ENCODE measurements at regions not wholly inside any gene's neighbourhood (a gene's known extent, or its start where the extent isn't known, plus 50 kb on each side); places are given as distances from the start of the nearest gene placed in this dataset.

DNA sequence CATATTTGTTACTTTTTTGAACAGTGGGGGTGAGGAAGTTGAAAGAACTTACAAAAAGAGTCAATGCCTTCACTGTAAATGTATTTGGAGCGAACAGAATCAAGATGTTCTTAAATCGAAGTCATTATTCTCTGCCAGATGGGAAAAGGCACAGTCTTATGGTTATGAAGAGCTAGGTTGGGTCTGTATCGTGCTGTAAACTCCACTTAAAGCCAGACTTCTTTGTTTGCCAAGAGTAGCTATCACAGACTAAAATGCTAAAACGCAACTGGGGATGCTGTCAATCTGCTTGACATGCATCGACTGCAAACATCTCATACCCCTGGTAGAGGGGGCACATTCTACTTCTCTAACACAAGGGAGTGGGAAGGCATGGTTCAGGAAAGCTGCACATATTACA lies 160.4 kb downstream of the DACT1 start:
- no peaks in the 10 kb centered on the region for H3K9me3 ChIP-seq
- H3K4me1 ChIP-seq: no peaks in the 10 kb centered on the region
- no peaks in the 10 kb centered on the region for H3K27me3 ChIP-seq
- DNase-seq: no peak
- TF ChIP-seq POLR2A (IDR thresholded peaks at IDR 0.05): no peak
- TF ChIP-seq EP300 (IDR thresholded peaks at IDR 0.05): no peak
- TF ChIP-seq, protein P1, sequence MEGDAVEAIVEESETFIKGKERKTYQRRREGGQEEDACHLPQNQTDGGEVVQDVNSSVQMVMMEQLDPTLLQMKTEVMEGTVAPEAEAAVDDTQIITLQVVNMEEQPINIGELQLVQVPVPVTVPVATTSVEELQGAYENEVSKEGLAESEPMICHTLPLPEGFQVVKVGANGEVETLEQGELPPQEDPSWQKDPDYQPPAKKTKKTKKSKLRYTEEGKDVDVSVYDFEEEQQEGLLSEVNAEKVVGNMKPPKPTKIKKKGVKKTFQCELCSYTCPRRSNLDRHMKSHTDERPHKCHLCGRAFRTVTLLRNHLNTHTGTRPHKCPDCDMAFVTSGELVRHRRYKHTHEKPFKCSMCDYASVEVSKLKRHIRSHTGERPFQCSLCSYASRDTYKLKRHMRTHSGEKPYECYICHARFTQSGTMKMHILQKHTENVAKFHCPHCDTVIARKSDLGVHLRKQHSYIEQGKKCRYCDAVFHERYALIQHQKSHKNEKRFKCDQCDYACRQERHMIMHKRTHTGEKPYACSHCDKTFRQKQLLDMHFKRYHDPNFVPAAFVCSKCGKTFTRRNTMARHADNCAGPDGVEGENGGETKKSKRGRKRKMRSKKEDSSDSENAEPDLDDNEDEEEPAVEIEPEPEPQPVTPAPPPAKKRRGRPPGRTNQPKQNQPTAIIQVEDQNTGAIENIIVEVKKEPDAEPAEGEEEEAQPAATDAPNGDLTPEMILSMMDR (IDR thresholded peaks at IDR 0.05): no peak
- TF ChIP-seq POLR2AphosphoS5 (IDR thresholded peaks at IDR 0.05): no peak
- H3K4me3 ChIP-seq: no peak overlapping the region
- 91 to 95% methylated on average over 5 of the region's 5 CpGs for WGBS, 2 donors
- no peak overlapping the region for H3K27ac ChIP-seq
- intact Hi-C loops (cut with DNase I): no loop called here
- H3K36me3 ChIP-seq: no peaks in the 10 kb centered on the region

DNA sequence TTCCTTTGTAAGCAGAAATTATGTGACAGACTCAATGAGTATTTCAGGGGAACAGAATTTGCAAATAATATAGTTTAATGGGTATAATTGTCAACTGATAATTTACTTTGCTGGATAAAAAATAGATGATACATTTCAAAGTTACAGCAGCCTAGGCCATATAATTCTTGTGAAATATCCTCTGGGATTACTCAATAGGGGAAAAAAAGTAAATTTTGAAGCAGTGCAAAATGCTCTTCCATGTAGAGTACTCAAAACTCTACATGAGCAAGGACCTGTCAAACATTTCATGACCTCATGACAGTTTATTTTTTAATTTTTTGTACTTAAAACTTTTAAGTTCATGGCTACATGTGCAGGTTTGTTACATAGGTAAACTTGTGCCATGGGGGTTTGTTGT lies 163.3 kb downstream of the DACT1 start:
- H3K36me3 ChIP-seq: no peaks in the 10 kb centered on the region
- no peak for TF ChIP-seq POLR2A (IDR thresholded peaks at IDR 0.05)
- TF ChIP-seq POLR2AphosphoS5 (IDR thresholded peaks at IDR 0.05): no peak
- TF ChIP-seq, protein P1 (IDR thresholded peaks at IDR 0.05): no peak
- no peak for TF ChIP-seq EP300 (IDR thresholded peaks at IDR 0.05)

DNA sequence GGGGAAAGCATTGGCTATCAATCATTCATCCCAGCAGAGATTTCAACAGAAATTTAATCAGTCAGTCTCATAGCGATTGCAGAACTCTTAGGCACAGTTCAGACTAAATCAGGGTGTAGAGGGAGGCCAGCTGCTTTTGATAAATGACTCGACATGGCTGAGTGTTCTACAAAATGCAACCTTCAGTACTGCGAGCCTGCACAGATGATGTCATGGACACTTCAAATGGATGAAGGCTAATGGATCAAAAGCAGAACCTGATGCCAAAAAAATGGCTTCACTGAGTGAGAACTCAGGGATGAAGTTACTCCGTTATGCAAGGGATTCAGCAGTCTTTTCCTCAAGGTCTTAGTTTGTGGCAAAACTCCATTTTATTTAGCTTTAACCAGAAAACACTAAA lies 167.3 kb downstream of the DACT1 start:
- peak in 1 of 4 donors; percentile 37 for TF ChIP-seq POLR2AphosphoS5 (IDR thresholded peaks at IDR 0.05)
- TF ChIP-seq, protein P1 (IDR thresholded peaks at IDR 0.05): no peak
- TF ChIP-seq EP300 (IDR thresholded peaks at IDR 0.05): no peak
- no peaks in the 10 kb centered on the region for H3K36me3 ChIP-seq
- 68 to 88% methylated on average over 4 of the region's 4 CpGs for WGBS, 2 donors
- no peak for DNase-seq
- H3K9me3 ChIP-seq: no peaks in the 10 kb centered on the region
- no peak overlapping the region for H3K27ac ChIP-seq
- intact Hi-C loops (cut with DNase I): no loop called here
- H3K27me3 ChIP-seq: no peaks in the 10 kb centered on the region
- H3K4me3 ChIP-seq: no peak overlapping the region
- peaks cover 0 to 13% (median 2%) of the 10 kb centered on the region in 4 donors for H3K4me1 ChIP-seq

More for the DNA sequence above, 163.3 kb downstream of the DACT1 start:
- no peak overlapping the region for H3K4me3 ChIP-seq
- no peak for DNase-seq
- H3K27me3 ChIP-seq: no peaks in the 10 kb centered on the region
- H3K27ac ChIP-seq: no peak overlapping the region
- H3K9me3 ChIP-seq: no peaks in the 10 kb centered on the region
- intact Hi-C loops (cut with DNase I): no loop called here
- H3K4me1 ChIP-seq: no peaks in the 10 kb centered on the region

DNA sequence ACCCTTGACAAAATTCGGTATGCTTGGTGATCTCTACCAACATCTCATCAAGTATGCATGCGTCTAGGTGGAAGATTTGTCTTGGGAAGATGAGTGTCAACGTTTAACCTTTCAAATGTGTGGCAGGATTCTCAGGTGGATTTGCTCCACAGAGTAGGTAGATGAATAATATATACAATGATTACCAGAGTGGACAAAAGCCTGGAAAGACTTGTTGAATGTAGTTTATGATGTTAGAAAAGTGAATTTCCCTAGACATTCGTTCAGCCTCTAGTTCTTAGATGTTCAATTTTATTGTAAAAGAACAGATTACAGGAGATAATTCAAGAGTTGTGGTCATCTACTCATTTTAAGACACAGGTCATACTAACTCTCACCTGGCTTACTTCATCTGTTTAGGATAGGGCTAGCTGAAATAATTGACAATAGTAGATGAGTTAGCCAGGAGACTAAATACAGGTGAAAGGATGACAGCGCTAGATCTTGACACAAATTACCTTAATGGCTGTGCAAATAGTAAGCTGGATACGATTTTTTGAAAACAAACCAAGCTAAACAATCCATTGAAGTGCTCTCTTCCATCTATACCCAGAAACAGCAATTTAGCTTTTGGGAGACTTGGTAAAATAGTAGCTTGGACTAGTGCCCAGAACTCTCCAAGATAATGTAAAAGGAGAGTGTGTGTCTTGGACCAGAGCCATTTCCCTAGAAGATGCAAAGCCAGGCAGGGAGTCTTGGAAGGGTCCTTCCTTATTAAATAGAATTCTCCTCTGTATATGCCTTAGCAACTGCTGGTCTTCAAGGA lies 168.0 kb downstream of the DACT1 start:
- intact Hi-C loops (cut with DNase I): no loop called here

More for the DNA sequence above, 168.0 kb downstream of the DACT1 start:
- H3K4me1 ChIP-seq: peaks cover 0 to 13% (median 2%) of the 10 kb centered on the region in 4 donors
- no peak overlapping the region for H3K27ac ChIP-seq
- DNase-seq: no peak
- H3K36me3 ChIP-seq: no peaks in the 10 kb centered on the region
- H3K27me3 ChIP-seq: no peaks in the 10 kb centered on the region
- no peak overlapping the region for H3K4me3 ChIP-seq
- no peak for TF ChIP-seq EP300 (IDR thresholded peaks at IDR 0.05)
- TF ChIP-seq, protein P1 (IDR thresholded peaks at IDR 0.05): no peak
- TF ChIP-seq POLR2AphosphoS5 (IDR thresholded peaks at IDR 0.05): no peak
- TF ChIP-seq POLR2A (IDR thresholded peaks at IDR 0.05): no peak
- H3K9me3 ChIP-seq: no peaks in the 10 kb centered on the region
- WGBS, 2 donors: 38 to 71% methylated on average over 6 of the region's 6 CpGs
